B cell (primary cell): ENCODE measurements at regions not wholly inside any gene's neighbourhood (a gene's known extent, or its start where the extent isn't known, plus 50 kb on each side); places are given as distances from the start of the nearest gene placed in this dataset.

Source experiments
- CTCF ChIP-seq: fragments of 200-600 bp; IDR thresholded peaks from one replicate; pipeline ENCODE4 v1.8.0; 2022; ENCODE audit warnings: antibody characterized with exemption, mild to moderate bottlenecking
- EZH2 ChIP-seq: IDR thresholded peaks from 2 replicates; pipeline ENCODE4 v1.6.1; 2012; ENCODE audit warnings: borderline replicate concordance, low read depth, mild to moderate bottlenecking, moderate library complexity, low read length; ENCODE audit not compliant: insufficient read depth, poor library complexity, severe bottlenecking

DNA sequence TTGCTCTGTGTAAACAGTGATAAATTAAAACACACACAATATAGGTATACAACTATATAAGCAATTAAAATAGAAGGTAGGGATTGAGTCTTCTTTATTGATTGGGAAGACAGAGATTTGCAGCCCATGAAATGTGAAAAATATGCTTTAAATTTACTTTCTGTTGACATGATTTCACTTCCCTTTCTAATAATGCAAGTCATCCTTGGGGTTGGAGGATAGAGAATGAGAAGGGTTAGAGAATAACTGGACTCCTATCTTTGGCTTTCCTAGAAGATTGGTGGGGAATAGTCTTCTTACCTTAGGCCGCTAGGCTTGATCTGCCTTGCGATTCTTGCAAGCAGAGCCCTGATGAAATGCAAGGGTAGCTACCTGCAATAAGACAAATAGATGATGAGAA, 339.8 kb downstream of the NYAP2 start:
- no peak for TF ChIP-seq CTCF
- no peak for TF ChIP-seq EZH2
